Amygdala (tissue), 56 donors: ENCODE measurements at regions not wholly inside any gene's neighbourhood (a gene's known extent, or its start where the extent isn't known, plus 50 kb on each side); places are given as distances from the start of the nearest gene placed in this dataset.
"Not testable (repeated sequence)": the region's sequence is repeated elsewhere in the genome, so short reads cannot be mapped to it uniquely, and the experiment has no call there.

Experiments used
- DNase-seq, 56 donors: peaks; one replicate each; lab custom pipeline; 2025; lab: John Stamatoyannopoulos, UW

DNA sequence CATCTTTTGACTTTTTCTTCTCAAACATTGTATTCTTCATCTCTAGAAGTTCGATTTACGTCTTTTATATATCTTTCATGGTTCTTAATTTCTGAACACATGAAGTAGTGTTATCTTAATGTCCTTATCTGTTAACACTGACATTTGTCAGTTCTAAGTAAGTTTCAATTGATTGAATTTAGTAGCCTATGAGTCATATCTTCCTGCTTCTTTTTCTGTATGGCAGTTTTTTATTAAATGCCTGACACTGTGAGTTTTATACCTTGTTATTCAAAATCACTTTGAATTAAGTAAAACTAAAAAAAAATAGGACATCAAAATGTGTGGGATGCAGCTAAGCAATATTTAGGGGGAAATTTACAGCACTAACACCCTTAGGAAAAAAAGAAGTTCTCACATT, 707.0 kb upstream of the ACO1 start:
- no peak for DNase-seq

DNA sequence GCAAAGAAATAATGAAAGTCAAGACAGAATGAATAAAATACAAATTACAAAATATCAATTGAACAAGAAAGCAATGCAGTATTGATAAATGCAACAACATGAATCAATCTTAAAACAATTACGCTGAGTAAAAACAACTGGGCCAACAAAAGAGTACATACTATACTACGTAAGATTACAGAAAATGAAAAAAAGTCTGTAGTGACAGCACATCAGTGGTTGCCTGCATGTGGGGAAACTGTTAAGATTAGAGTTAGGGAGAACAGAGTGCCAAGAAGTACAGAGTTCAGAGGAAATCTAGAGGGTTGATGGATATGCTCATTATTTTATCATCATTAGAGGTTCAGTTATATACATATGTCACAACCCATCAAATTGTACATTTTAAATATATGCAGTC, 706.6 kb upstream of the ACO1 start:
- DNase-seq = no peak

DNA sequence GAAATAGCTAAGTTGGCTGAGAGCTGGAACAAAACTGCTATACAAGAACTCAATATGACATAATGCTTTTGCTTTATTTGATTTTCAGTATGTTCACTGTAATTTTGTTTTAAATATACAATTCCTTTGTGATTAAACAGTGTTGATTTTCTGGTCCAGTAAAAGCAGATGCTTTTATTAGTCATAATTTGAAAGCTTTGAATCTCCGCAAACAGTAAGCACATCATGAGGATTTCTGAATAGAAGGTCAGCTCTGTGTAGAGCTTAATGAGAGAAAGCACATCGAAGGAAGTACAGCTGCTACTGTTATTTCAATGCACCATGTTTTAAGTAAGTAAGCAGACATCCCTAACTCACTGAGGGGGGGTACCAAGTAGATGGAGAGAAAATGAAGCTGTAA, 701.3 kb upstream of the ACO1 start:
- no peak for DNase-seq

DNA sequence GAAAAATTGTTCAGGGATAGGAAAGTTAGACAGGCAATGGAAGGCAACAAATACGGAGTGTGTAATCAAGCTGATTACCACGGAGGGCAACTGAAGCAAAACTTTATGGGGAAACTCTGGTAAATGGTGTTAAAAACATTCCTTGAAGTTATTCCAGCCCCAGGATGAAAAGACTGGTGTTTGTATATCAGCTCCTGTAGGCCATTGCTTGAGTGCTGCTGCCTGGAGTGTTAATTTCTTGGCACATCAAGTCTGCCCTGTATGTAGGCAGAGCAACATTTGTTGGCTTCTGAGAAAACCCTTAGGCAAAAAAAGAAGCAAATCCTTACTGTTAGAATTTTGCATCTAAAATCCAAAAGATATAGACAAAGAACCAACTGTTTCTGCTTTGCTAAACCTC, 686.5 kb upstream of the ACO1 start:
- no peak for DNase-seq

DNA sequence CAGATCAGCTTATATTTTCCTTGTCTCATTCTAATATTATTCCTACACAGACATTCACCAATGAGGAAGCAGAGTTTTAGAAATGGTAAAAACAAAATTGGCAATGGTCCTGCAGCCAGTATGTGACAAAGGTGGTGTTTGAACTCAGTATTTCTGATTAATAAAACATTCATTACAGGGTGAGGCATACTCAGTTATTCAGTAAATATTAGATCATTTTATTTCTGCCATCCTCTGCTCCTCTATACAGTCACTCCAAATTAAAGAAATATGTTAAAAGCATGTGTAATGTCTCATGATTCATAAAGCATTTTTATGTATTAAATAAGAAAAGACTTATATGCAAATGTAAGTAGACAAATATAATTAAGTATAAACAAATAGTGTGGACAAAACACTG, 684.6 kb upstream of the ACO1 start:
- no peak for DNase-seq

DNA sequence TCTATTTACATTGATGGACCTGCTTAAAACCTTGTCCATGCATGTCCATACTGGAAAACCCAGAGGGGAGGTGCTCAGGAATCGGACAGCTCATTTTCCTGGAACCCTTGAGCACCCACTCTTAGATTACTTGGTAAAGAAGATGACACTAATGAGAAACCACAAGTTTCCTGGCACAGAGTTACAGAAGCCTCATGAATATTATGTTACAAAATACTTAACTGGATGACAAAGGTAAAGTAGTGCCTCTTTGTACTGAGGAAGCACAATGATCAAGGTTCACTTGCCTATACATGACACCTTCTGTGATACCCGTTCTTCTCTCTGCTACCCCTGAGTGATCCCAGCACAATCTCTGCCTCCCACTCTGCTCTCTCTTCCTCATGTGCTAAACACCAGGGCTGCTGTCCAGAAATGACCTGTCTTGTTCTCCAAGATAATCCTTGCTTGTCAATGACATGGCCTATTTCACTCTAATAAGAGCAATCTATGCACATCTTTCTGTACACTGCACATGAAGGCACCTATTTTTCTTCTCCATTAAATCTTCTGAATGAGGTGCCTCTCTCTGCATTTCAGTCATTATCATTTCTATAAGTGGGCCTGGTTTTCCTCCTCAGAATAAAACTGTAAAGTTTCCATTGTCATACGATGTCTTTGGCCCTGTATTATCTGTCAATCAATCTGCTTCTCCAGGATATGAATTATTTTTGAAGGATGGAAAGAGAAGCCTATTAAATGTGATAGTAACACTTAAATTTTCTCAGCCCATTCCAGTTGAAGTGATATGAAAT, 684.0 kb upstream of the ACO1 start:
- no peak for DNase-seq

DNA sequence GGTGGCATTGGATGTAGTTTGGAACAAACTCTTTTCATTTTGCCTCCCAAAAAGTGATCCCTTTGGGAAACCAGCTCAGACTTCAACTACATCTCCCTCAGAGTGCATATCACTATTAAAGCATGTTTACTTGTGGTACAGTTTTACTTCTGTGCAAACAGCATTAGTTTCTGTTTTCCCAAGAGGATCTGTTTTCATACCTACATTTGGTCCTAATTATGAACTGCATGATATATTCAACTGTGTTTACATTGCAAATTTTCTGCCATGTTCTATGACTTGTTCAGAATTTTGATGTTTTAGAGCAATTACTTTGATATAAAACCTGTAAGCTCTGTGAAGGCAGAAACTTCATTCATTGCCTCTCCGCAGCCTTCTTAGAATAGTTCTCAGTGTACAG, 681.5 kb upstream of the ACO1 start:
- no peak for DNase-seq

DNA sequence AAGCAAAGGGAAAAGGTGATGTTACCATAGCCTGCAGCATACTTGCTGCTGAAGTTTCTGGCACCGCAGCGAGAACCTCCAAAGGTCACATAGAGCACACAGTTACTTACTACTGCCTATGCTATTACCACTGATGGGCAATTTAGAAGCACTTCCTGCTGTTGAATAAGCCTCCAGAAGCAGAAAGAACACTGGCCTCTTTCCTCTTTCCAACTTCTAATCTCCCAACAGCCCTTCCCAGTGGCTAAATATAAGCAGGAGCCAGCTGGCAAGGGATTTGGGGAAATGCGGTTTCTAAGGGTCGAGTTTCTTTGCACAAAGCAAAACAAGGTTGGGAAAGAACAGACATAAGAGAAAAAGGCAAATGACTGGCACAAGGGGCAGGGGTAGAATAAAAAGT, 669.2 kb upstream of the ACO1 start:
- DNase-seq = no peak

DNA sequence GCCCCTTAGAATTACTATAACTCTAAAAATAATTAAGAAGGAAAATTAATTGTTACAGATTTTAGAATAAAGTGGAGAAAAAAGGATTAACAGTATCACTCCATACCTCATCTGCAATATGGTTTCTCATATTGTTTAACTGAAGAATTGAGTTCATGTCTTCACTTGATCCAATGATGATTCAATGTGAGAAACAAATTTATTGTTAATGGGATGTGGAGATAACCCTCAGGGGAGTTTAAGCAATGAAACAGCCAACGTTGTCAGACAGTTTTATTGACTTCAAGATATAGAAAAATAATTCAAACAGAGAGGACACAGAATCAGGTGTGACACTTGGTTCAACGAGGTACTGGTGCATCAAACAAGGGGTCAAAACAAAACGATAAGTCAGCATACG, 665.2 kb upstream of the ACO1 start:
- no peak for DNase-seq

DNA sequence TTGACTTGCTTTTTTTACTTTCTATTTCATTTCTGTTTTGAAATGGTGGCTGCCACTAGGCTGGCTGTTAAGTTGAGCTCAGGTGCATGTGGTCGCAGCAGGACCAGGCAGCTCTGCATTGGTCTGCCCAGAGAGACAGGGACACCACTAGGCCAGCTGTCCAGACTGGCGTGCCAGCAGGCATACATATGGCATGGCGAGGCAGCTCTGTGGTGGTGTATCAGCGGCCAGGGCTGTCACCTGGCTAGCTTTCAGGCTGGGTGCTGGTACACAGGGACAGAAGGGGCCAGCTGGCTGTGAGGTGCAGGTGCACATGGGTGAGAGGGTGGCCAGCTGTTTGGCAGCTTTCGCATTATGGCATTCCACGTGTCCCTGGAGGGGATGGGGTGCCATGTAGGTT, 654.0 kb upstream of the ACO1 start:
- DNase-seq = no peak

DNA sequence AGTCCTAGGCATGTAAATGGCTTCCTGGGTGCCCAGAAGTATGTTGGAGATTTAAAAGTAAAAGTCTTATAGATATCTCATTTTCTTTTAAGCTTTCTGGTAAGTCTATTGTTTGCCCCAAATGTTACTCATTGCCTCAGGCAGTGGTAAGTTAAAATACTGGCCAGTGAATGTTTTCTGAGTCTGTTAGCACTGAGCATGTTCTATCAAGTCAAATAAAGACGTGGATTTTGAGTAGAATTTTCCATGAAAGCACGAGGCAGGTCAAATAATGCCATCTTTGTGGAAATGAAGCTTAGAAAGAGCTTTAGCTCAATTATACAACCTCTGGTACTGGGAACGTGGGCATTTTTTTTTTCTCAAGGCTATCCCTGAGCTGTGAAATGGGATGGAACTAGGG, 651.3 kb upstream of the ACO1 start:
- no peak for DNase-seq

DNA sequence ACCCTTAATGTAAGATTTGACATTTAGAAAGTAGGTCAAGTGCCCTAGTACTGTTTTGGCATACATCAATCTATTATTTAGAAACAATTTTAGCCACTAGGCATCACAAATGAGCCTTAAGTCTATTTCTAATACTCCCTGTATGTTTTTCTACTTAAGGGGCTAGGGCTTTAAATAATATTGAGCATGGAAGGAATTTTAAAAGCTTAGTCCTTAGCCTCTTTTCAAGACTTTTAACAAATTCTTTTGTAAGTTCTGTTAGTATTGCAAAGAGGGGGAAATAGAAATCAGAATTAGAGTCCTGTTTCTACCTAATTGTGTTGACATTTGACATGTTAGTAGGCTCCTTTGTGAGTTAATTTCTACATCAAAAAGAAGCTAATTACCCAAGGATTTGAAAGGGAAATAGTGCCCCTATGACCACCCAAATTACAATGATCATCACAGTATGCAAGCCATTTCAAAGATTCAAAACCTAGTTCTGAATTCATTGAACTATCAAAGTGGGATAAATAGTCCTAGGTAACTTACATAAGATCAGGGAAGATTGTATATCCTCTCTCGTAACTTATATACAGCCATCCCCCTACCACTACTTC, 647.8 kb upstream of the ACO1 start:
- no peak for DNase-seq

DNA sequence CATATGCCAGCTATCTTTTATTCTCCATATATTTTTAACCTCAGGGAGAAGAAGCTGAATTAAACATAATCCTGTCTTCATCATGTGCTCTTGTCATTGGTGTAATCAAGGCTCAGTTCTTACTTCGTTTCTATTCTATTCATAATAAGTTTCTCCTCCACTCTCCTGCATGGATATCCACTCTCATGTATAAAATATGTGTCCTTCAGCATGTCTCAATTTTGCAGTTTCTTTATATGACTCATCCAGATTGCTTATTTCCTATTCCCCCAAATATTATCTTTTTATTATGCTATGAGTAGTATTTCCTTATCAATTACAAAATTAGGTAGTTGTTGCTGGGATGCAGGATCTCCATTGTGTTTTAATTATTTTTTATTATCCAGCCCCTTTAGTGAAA, 643.7 kb upstream of the ACO1 start:
- DNase-seq = no peak

DNA sequence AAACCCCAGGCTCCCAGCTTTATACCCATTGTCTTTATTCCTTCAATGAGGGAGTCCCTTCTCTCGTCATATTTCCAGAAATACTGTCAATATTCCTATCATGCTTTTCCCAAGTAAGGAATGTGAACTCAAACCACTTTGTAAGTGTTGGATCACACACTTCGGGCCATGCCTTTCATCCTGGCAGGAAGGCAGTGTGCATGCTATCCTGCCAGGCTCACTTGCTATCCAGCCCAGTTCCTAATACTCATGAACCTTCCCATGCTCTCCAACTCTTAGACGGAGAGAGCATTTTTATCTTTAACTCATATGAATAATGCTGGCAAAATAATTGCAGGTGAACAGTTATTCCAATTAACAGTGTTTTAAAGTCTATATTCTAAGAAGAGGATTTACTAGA, 639.9 kb upstream of the ACO1 start:
- DNase-seq = no peak

DNA sequence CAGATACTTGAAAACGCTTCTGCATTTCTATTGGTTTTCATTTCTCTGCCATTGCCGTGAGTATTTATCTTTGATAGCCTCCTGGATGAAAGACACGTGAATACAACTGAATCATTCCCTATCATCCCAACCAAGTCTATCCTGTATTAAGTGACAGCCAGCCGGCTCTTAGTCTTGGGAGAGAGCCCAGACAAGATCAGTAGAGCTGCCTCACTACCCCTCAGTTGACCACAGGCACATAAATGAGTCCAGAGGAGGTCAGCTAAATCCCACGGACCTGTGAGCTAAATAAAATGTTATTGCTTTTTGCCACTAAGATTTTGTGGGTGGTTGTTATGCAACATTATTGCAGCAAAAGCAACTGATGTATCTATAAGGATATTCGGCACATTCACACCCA, 639.0 kb upstream of the ACO1 start:
- no peak for DNase-seq

DNA sequence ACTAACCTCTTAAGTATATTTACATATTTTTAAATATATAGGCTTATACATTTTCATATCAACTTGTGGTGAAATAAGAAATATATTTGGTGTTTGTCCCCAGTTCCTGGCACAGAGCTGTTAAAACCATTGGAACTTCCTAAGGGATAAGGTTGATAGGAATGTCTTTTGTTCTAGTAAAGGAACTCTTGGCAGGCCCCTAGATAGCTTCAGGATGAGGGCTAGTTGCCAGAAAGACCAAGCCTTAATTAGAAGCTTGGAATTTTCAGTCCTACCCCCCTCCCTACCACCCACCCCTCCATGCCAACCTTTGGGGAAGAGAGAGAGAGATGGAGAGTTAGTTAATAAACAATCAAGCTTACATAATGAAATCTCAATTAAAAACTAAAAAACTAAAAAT, 638.6 kb upstream of the ACO1 start:
- no peak for DNase-seq

DNA sequence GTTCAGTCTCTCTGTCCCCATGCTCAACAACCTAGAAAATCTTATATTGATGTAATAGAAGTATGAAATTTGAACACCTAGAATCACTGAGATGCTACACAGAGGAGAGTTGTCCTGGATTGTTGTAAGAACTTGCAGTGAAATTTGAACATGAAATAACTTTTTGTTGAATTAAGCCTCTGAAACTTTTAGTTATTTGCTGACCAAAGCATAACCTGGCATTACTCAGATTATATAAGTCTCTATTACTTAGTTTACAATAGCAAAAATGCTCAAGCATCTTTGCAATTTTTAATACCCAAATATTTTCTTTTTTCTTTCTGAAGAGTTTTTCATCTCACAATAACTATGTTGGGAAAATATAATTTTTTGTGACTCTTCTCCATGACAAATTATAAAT, 630.7 kb upstream of the ACO1 start:
- no peak for DNase-seq

DNA sequence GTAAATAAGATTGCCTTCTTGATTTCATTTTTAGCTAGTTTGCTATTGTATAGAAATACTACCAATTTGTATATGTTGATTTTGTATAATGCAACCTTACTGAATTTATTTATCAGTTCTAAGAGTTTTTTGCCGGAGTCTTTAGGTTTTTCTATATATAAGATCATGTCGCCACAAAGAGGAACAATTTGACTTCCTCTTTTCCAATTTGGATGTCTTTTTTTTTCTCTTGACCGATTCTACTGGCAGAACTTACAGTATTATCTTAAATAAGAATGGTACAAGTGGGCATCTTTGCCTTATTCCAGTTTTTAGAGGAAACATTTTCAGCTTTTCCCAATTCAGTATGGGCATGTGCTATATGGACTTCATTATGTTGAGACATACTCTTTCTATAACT, 624.7 kb upstream of the ACO1 start:
- no peak for DNase-seq

DNA sequence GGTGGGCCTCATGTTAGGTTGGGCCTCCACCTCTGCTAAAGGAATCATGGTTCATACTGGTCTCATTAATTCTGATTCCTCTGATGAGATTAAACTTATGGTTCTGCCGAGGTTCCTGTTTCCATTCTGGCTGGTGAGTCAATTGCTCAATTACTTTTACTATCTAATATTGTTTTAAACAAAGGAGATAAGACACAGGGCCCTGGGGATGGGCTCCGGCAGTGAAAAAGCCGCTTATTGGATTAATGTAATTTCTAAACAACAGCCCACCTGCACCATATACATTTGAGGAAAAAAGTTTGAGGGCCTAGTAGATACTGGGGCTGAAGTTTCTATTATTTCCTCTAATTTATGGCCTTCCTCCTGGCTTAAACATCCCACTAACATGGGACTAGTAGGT, 610.4 kb upstream of the ACO1 start:
- DNase-seq = not testable (repeated sequence)

DNA sequence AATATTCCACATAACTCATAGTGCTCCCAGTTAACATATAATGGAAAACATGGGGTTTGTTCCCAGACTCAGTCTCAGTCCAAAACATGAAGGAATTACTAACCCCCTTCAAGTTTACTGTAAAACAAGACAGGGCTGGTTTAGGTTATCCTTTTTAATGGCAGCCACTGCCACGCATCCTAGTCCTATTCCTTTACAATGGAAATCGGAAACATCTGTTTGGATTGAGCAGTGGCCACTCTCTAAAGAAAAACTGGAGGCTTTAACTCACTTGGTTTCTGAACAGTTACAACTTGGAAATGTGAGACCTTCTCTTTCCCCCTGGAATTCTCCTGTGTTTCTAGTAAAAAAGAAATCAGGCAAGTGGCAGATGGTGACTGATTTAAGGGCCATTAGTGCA, 609.9 kb upstream of the ACO1 start:
- no peak for DNase-seq

DNA sequence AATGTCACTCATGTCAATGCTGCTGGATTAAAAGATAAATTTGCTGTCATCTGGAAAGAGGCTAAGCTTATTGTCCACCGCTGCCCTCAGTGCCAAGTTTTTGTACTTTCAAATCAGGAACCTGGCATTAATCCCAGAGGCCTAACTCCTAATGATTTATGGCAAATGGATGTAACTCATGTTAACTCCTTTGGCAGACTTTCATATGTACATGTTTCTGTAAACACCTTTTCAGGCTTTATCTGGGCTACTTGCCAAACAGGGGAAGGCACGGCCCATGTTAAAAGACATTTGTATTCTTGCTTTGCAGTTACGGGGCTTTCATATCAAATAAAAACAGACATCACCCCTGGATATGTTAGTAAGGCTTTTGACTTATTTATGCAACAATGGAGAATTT, 608.0 kb upstream of the ACO1 start:
- DNase-seq = no peak

DNA sequence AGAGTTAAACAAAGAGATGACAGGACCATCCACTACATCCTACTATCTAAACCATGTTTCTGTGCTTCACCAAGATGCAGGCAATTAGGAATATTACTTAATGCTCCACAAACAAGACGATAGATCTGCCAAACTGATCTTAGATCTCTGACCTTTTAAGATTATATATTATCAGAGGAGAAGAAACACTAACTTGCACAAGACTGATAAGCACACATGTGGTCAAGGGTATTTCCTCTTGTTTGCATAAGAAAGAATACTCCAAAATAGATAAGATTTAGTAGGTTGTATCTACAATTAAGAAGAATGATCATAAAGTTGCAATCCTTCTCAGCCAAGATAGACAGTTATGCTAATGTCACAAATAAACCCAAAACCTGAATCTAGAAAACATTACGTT, 601.0 kb upstream of the ACO1 start:
- no peak for DNase-seq

DNA sequence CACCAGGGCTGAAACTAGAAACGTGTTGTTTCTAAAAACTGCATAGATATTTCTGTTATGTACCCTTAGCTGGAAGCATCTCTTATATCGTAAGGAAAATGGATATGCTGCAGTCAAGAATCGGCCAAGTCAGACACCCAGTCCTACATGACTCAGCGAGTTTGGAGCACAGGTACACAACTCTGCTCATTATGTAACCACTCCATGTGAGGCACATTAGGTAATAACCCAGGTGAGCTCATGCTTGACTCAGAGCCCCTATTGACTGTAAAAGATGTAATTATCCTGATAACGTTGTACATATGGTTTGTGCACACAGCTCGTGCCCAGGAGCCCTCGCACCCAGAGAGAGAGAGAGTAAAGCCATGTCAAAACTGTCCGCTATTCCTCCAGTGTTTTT, 593.7 kb upstream of the ACO1 start:
- DNase-seq = no peak
